OCI-LY1 (cell line): ENCODE measurements at regions not wholly inside any gene's neighbourhood (a gene's known extent, or its start where the extent isn't known, plus 50 kb on each side); places are given as distances from the start of the nearest gene placed in this dataset.
A peak's percentile ranks its signal among the peaks of the same experiment; 100 is the strongest.

Experiments used
- EZH2 ChIP-seq: fragments of 200-600 bp; sonication (generic), shearing (Covaris generic); IDR thresholded peaks from 2 replicates; pipeline ENCODE4 v1.8.0; 2017; ENCODE audit warnings: borderline replicate concordance, mixed run types, mild to moderate bottlenecking, antibody characterized with exemption, low read length, moderate library complexity, mixed read lengths
- TF ChIP-seq, protein P1 (sequence below): fragments of 200-600 bp; sonication (generic), shearing (Covaris generic); IDR thresholded peaks from 2 replicates; pipeline ENCODE4 v1.5.1; 2017; ENCODE audit warnings: mild to moderate bottlenecking, antibody characterized with exemption, low read length, moderate library complexity, mixed read lengths

DNA sequence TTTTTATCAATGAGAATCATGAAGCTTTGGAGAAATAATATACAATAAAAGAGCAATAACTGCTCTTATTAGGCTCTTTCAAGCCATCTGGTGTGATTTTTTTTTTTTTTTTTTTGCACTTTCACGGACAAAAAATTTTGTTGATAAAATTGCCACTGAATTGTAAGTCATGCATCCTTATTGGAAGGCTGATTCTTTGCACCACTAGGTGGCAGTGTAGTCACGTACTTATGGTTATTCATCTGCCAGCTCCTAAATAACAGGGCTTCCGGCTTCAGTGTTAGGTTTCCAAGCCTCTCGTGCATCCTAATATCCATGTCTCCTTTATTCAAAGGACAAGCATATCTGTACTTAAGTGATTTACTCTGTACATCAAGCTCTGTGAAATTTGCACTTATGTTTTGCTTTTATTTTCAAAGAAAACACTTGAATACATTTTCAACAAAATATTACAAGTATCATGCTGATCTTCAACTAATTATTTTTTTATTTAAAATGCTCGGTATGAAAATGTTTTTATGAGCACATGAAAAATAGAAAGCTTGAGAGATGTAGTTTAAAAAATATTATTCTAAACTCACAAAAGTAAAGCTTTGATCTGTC, 1578.3 kb upstream of the TENM3 start:
- TF ChIP-seq, protein P1, sequence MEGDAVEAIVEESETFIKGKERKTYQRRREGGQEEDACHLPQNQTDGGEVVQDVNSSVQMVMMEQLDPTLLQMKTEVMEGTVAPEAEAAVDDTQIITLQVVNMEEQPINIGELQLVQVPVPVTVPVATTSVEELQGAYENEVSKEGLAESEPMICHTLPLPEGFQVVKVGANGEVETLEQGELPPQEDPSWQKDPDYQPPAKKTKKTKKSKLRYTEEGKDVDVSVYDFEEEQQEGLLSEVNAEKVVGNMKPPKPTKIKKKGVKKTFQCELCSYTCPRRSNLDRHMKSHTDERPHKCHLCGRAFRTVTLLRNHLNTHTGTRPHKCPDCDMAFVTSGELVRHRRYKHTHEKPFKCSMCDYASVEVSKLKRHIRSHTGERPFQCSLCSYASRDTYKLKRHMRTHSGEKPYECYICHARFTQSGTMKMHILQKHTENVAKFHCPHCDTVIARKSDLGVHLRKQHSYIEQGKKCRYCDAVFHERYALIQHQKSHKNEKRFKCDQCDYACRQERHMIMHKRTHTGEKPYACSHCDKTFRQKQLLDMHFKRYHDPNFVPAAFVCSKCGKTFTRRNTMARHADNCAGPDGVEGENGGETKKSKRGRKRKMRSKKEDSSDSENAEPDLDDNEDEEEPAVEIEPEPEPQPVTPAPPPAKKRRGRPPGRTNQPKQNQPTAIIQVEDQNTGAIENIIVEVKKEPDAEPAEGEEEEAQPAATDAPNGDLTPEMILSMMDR = peak; percentile 76
- TF ChIP-seq EZH2 = no peak
